ENCODE measurements at regions not wholly inside any gene's neighbourhood (a gene's known extent, or its start where the extent isn't known, plus 50 kb on each side); places are given as distances from the start of the nearest gene placed in this dataset.

GRCh38 chr9:89746385-89747116 lies 141.7 kb downstream of the GADD45G start:
- DNase-seq (ENCODE audit: low spot score), result no peak

- DNase-seq (ENCODE audit: low spot score), result no peak
Observed at GRCh38 chr9:89747596-89747995, 142.8 kb downstream of the GADD45G start.

- DNase-seq (ENCODE audit: low spot score), result no peak
Observed at GRCh38 chr9:89748021-89748670, 143.3 kb downstream of the GADD45G start.

- DNase-seq (ENCODE audit: low spot score), result no peak
Observed at GRCh38 chr9:89748831-89749499, 144.2 kb downstream of the GADD45G start.

- DNase-seq (ENCODE audit: low spot score), result no peak
Observed at GRCh38 chr9:89749500-89750116, 144.8 kb downstream of the GADD45G start.

GRCh38 chr9:89750117-89750791 lies 145.4 kb downstream of the GADD45G start:
- no peak for DNase-seq (ENCODE audit: low spot score)

- no peak for DNase-seq (ENCODE audit: low spot score)
Observed at GRCh38 chr9:89751079-89751825, 146.4 kb downstream of the GADD45G start.

GRCh38 chr9:89752154-89752553 lies 147.3 kb downstream of the GADD45G start:
- no peak for DNase-seq (ENCODE audit: low spot score)

GRCh38 chr9:89753472-89754055 lies 148.8 kb downstream of the GADD45G start:
- no peak for DNase-seq (ENCODE audit: low spot score)

- no peak for DNase-seq (ENCODE audit: low spot score)
Observed at GRCh38 chr9:89754193-89754592, 149.4 kb downstream of the GADD45G start.

- no peak for DNase-seq (ENCODE audit: low spot score)
Observed at GRCh38 chr9:89755821-89756220, 151.0 kb downstream of the GADD45G start.

- no peak for DNase-seq (ENCODE audit: low spot score)
Observed at GRCh38 chr9:89756891-89757537, 152.2 kb downstream of the GADD45G start.

GRCh38 chr9:89757776-89758528 lies 153.1 kb downstream of the GADD45G start:
- no peak for DNase-seq (ENCODE audit: low spot score)

- no peak for DNase-seq (ENCODE audit: low spot score)
Observed at GRCh38 chr9:89759572-89759971, 154.8 kb downstream of the GADD45G start.

GRCh38 chr9:89760123-89760522 lies 155.3 kb downstream of the GADD45G start:
- DNase-seq (ENCODE audit: low spot score), result no peak

GRCh38 chr9:89764217-89764616 lies 159.4 kb downstream of the GADD45G start:
- DNase-seq (ENCODE audit: low spot score), result no peak

- no peak for DNase-seq (ENCODE audit: low spot score)
Observed at GRCh38 chr9:89765211-89765946, 160.6 kb downstream of the GADD45G start.

- no peak for DNase-seq (ENCODE audit: low spot score)
Observed at GRCh38 chr9:89766991-89767390, 162.2 kb downstream of the GADD45G start.

GRCh38 chr9:89768051-89768450 lies 163.2 kb downstream of the GADD45G start:
- DNase-seq (ENCODE audit: low spot score), result no peak

All from CD4-positive, alpha-beta T cell treated with Interleukin-2 at 100 ng/mL for 4 hours (primary cell).